ENCODE measurements at regions not wholly inside any gene's neighbourhood (a gene's known extent, or its start where the extent isn't known, plus 50 kb on each side); places are given as distances from the start of the nearest gene placed in this dataset.

- DNase-seq (ENCODE audit: low spot score), result no peak
- CTCF ChIA-PET, result no interaction called here
- no peak overlapping the region for H3K27ac ChIP-seq
- TF ChIP-seq CTCF (conservative IDR thresholded peaks at IDR 0.05; ENCODE audit: low read depth), result no peak
- POLR2A ChIA-PET (ENCODE audit: low non-redundant PET), result no interaction called here
Observed at GRCh38 chr9:28538132-28538531, 964.9 kb upstream of the C9orf72 start.

DNA sequence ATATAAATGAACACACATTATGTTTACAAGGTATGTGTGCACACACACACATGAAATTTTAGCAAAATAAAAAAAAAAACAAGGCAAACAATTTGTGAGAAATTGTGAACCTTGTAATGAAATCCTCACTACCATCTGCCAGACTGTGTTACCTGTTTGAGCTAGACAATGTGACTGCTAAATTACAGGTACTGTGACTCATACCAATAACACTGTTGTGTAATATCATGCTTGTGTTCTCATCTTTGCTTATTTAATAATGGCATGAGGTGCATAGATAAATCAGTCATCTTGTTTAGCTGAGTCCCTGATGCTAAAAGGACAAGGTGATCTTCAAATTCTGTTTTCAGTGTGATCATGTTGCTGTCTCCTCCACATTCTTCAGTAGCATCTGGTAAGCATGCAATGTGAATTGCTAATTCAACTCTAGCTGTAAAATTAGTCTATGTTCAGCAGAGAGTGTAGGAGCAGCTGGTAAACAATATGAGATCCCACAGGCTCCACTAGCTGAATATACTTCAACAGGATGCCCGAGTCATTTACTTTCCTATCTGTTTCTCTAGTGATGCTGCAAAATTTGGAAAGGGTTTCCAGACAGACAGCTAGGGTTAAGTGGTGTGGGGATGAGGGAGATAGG is 966.3 kb upstream of the C9orf72 start:
- DNase-seq (ENCODE audit: low spot score), result peak; percentile 37
- no peak overlapping the region for H3K27ac ChIP-seq
- POLR2A ChIA-PET (ENCODE audit: low non-redundant PET), result no interaction called here
- no peak for TF ChIP-seq CTCF (conservative IDR thresholded peaks at IDR 0.05; ENCODE audit: low read depth)
- CTCF ChIA-PET, result interaction anchor here (0.7 kb wide), 1 partner anchor 599 kb away, joined by 3 read pairs; no protein-coding TSS in a partner anchor

GRCh38 chr9:28542928-28543327 is 969.6 kb upstream of the C9orf72 start:
- ChIA-PET POLR2A (ENCODE audit: low non-redundant PET) (no interaction called here), CTCF (no interaction called here)
- DNase-seq (ENCODE audit: low spot score), result no peak
- H3K27ac ChIP-seq, result no peak overlapping the region
- TF ChIP-seq CTCF (conservative IDR thresholded peaks at IDR 0.05; ENCODE audit: low read depth), result no peak

- CTCF ChIA-PET, result no interaction called here
Observed at GRCh38 chr9:28547527-28547926, 974.2 kb upstream of the C9orf72 start.

DNA sequence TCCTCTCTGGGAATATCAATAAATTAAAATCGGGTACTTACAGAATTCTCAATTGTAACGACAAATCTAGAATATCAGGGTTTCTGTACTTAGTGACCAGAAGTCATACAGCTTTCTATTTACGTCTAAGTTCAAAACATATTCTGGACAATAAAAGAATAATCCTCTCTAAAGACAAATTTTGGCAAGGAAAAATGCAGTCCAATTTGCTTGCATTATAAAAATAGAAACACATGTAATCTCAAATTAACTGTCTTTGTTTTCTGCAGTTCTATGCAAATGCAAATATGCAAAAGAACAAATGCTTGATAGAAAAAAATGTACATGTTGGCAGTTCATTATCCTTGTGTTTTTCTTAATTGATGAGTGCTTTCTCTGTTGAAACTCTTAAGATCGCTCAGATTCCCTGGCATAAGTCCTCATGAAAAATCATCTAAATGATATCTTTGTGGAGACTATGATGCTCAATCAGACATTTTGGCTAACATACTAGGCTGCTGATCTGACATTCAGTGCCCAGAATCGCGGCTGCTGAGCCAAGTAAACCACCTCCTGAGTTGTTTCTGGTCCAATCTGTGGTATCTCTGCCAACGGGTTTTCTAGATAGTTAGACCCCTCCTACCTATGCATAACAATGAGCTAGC is 990.1 kb upstream of the C9orf72 start:
- ChIA-PET CTCF (no interaction called here), POLR2A (ENCODE audit: low non-redundant PET) (no interaction called here)
- no peak for TF ChIP-seq CTCF (conservative IDR thresholded peaks at IDR 0.05; ENCODE audit: low read depth)
- no peak overlapping the region for H3K27ac ChIP-seq
- no peak for DNase-seq (ENCODE audit: low spot score)

More at GRCh38 chr9:28547527-28547926, 974.2 kb upstream of the C9orf72 start:
- DNase-seq (ENCODE audit: low spot score), result no peak
- H3K27ac ChIP-seq, result no peak overlapping the region
- no peak for TF ChIP-seq CTCF (conservative IDR thresholded peaks at IDR 0.05; ENCODE audit: low read depth)
- POLR2A ChIA-PET (ENCODE audit: low non-redundant PET), result no interaction called here

GRCh38 chr9:28583832-28584231 is 1010.6 kb upstream of the C9orf72 start:
- ChIA-PET POLR2A (ENCODE audit: low non-redundant PET) (no interaction called here), CTCF (no interaction called here)
- H3K27ac ChIP-seq, result no peak overlapping the region
- no peak for DNase-seq (ENCODE audit: low spot score)
- no peak for TF ChIP-seq CTCF (conservative IDR thresholded peaks at IDR 0.05; ENCODE audit: low read depth)

All from RWPE1 (cell line).